Neural crest cell (in vitro differentiated cells): ENCODE measurements at regions not wholly inside any gene's neighbourhood (a gene's known extent, or its start where the extent isn't known, plus 50 kb on each side); places are given as distances from the start of the nearest gene placed in this dataset.

ENCODE experiments used
- DNase-seq: peaks from one replicate; pipeline ENCODE4 v3.0.0; 2021; ENCODE audit warnings: low read depth, mixed read lengths, low spot score
- H3K27ac Mint-ChIP-seq: one replicate; pipeline ENCODE4 v1.8.0; 2021; ENCODE audit warnings: mild to moderate bottlenecking, mixed read lengths; ENCODE audit not compliant: unreplicated experiment
- H3K27me3 Mint-ChIP-seq: 2 replicates; pipeline ENCODE4 v1.8.0; 2021; ENCODE audit warnings: low read depth, mild to moderate bottlenecking, mixed read lengths
- H3K36me3 Mint-ChIP-seq: 2 replicates; pipeline ENCODE4 v1.8.0; 2021; ENCODE audit warnings: low read depth, mild to moderate bottlenecking, mixed read lengths
- H3K4me1 Mint-ChIP-seq: 2 replicates; pipeline ENCODE4 v1.8.0; 2021; ENCODE audit warnings: mixed read lengths
- H3K4me3 Mint-ChIP-seq: one replicate; pipeline ENCODE4 v1.8.0; 2021; ENCODE audit warnings: mild to moderate bottlenecking, mixed read lengths
- H3K9me3 Mint-ChIP-seq: 2 replicates; pipeline ENCODE4 v1.8.0; 2021; ENCODE audit warnings: mixed read lengths
- TF ChIP-seq, protein P1 (sequence below): fragments of 200-600 bp; sonication (generic); conservative IDR thresholded peaks from 2 replicates; pipeline ENCODE4 v1.5.0; 2021; ENCODE audit warnings: antibody characterized with exemption, mild to moderate bottlenecking

GRCh38 chr10:10727812-10728211, 289.9 kb upstream of the CELF2 start:
- no peak overlapping the region for H3K27ac Mint-ChIP-seq
- no peaks in the 10 kb centered on the region for H3K4me1 Mint-ChIP-seq
- no peak for DNase-seq
- H3K36me3 Mint-ChIP-seq, result no peaks in the 10 kb centered on the region
- TF ChIP-seq, protein P1, sequence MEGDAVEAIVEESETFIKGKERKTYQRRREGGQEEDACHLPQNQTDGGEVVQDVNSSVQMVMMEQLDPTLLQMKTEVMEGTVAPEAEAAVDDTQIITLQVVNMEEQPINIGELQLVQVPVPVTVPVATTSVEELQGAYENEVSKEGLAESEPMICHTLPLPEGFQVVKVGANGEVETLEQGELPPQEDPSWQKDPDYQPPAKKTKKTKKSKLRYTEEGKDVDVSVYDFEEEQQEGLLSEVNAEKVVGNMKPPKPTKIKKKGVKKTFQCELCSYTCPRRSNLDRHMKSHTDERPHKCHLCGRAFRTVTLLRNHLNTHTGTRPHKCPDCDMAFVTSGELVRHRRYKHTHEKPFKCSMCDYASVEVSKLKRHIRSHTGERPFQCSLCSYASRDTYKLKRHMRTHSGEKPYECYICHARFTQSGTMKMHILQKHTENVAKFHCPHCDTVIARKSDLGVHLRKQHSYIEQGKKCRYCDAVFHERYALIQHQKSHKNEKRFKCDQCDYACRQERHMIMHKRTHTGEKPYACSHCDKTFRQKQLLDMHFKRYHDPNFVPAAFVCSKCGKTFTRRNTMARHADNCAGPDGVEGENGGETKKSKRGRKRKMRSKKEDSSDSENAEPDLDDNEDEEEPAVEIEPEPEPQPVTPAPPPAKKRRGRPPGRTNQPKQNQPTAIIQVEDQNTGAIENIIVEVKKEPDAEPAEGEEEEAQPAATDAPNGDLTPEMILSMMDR, result no peak
- H3K9me3 Mint-ChIP-seq, result peaks cover 8% of the 10 kb centered on the region
- no peak overlapping the region for H3K4me3 Mint-ChIP-seq
- H3K27me3 Mint-ChIP-seq, result no peaks in the 10 kb centered on the region

DNA sequence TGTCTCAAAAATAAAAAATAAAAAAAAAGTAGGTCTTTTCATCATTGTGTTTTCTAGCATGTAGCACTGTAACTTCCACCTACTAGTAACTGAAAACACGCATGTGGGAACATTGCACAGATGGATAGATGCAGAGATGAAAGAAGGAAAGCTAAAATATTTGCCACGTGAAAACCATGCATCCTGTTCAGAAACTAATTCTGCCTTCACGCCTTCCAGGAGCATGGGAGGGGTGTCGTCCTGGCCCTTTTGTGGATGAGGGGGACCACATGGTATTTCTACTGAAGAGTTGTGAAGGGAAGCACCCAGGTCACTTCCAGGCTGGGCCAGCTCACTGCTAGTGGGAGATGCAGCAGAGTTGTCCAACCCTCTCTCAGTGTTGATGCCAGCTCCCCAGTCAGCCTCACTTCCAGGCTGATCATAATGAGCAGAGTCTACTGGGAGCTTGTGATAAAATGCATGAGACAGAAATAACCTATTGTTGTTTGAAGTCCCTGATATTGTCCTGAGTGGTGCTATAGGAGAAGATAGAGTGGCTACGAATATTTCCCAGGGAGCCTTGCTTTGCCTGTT, 287.1 kb upstream of the CELF2 start:
- Mint-ChIP-seq H3K4me3 (no peak overlapping the region), H3K36me3 (peaks cover 4% of the 10 kb centered on the region), H3K27me3 (no peaks in the 10 kb centered on the region), H3K27ac (no peak overlapping the region), H3K4me1 (no peaks in the 10 kb centered on the region), H3K9me3 (peaks cover 6% of the 10 kb centered on the region)
- TF ChIP-seq, protein P1, result no peak
- DNase-seq, result no peak

- Mint-ChIP-seq H3K4me3 (no peak overlapping the region), H3K4me1 (no peaks in the 10 kb centered on the region), H3K27ac (no peak overlapping the region), H3K36me3 (peaks cover 4% of the 10 kb centered on the region), H3K27me3 (no peaks in the 10 kb centered on the region), H3K9me3 (peaks cover 7% of the 10 kb centered on the region)
- DNase-seq, result no peak
- TF ChIP-seq, protein P1, result no peak
Observed at GRCh38 chr10:10731366-10731765, 286.3 kb upstream of the CELF2 start.

- DNase-seq, result no peak
- H3K9me3 Mint-ChIP-seq, result peaks cover 14% of the 10 kb centered on the region
Observed at GRCh38 chr10:10734356-10735064, 283.2 kb upstream of the CELF2 start.

DNA sequence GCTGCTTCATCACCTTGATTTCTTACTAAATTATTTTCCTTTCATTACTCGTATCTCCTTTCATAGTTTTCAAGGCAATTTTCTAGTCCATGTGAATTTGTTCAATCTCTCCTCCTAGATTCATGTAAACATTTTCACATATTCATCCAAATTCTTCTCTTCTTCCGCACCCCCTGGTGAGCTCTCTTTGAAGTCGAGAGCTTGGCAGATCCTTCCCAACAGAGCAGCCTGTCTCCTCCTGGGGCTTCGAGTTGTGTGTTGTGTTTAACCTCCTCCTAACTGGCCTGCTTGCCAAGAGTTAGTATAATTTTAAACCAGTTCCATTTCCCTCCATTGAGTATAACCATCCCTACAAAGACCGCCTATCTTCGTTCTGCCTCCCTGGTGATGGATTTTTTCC, 272.4 kb upstream of the CELF2 start:
- Mint-ChIP-seq H3K27me3 (no peaks in the 10 kb centered on the region), H3K36me3 (peaks cover 8% of the 10 kb centered on the region), H3K9me3 (peaks cover 13% of the 10 kb centered on the region), H3K4me3 (no peak overlapping the region), H3K4me1 (no peaks in the 10 kb centered on the region), H3K27ac (no peak overlapping the region)
- TF ChIP-seq, protein P1, result no peak
- DNase-seq, result no peak

More at GRCh38 chr10:10734356-10735064, 283.2 kb upstream of the CELF2 start:
- Mint-ChIP-seq H3K27ac (no peak overlapping the region), H3K4me3 (no peak overlapping the region), H3K36me3 (peaks cover 4% of the 10 kb centered on the region), H3K4me1 (no peaks in the 10 kb centered on the region), H3K27me3 (no peaks in the 10 kb centered on the region)
- TF ChIP-seq, protein P1, result no peak
